Kidney epithelial cell (primary cell): ENCODE measurements at regions not wholly inside any gene's neighbourhood (a gene's known extent, or its start where the extent isn't known, plus 50 kb on each side); places are given as distances from the start of the nearest gene placed in this dataset.

Experiments used
- DNase-seq: peaks from one replicate; pipeline ENCODE4 v3.0.0-alpha.2; 2010; ENCODE audit warnings: low read depth
- H3K27me3 ChIP-seq: 2 replicates; pipeline ENCODE4 v1.6.0; 2011; ENCODE audit warnings: low read length; ENCODE audit not compliant: control insufficient read depth, insufficient read depth
- H3K36me3 ChIP-seq: 2 replicates; pipeline ENCODE4 v1.5.1; 2011; ENCODE audit warnings: low read length; ENCODE audit not compliant: control insufficient read depth, insufficient read depth
- H3K4me3 ChIP-seq: 2 replicates; pipeline ENCODE4 v1.5.1; 2011; ENCODE audit warnings: low read depth, mild to moderate bottlenecking, control low read depth, low read length
- CTCF ChIP-seq: IDR thresholded peaks from 2 replicates; pipeline ENCODE4 v1.5.1; 2011; ENCODE audit warnings: mild to moderate bottlenecking, moderate library complexity, low read length, control low read depth, inconsistent platforms; ENCODE audit not compliant: insufficient read depth, poor library complexity, severe bottlenecking

- Histone ChIP-seq H3K36me3 (no peaks in the 10 kb centered on the region), H3K27me3 (no peaks in the 10 kb centered on the region), H3K4me3 (no peak overlapping the region)
- DNase-seq: no peak
- TF ChIP-seq CTCF: no peak
Measured at GRCh38 chr9:105089874-105090273, 154.6 kb upstream of the SLC44A1 start.

GRCh38 chr9:105091004-105091640 is 153.3 kb upstream of the SLC44A1 start:
- TF ChIP-seq CTCF: no peak
- DNase-seq: no peak
- Histone ChIP-seq H3K36me3 (no peaks in the 10 kb centered on the region), H3K27me3 (no peaks in the 10 kb centered on the region), H3K4me3 (no peak overlapping the region)

GRCh38 chr9:105093685-105094084 is 150.8 kb upstream of the SLC44A1 start:
- Histone ChIP-seq H3K4me3 (no peak overlapping the region), H3K27me3 (no peaks in the 10 kb centered on the region), H3K36me3 (no peaks in the 10 kb centered on the region)
- DNase-seq: no peak
- TF ChIP-seq CTCF: no peak

- Histone ChIP-seq H3K4me3 (no peak overlapping the region), H3K36me3 (no peaks in the 10 kb centered on the region), H3K27me3 (no peaks in the 10 kb centered on the region)
- no peak for TF ChIP-seq CTCF
- no peak for DNase-seq
Measured at GRCh38 chr9:105098370-105098769, 146.1 kb upstream of the SLC44A1 start.

- Histone ChIP-seq H3K27me3 (no peaks in the 10 kb centered on the region), H3K36me3 (no peaks in the 10 kb centered on the region), H3K4me3 (no peak overlapping the region)
- no peak for TF ChIP-seq CTCF
- DNase-seq: no peak
Measured at GRCh38 chr9:105103776-105104175, 140.7 kb upstream of the SLC44A1 start.

GRCh38 chr9:105114318-105114717 is 130.1 kb upstream of the SLC44A1 start:
- DNase-seq: no peak
- no peaks in the 10 kb centered on the region for H3K36me3 ChIP-seq
- no peak overlapping the region for H3K4me3 ChIP-seq
- TF ChIP-seq CTCF: no peak
- H3K27me3 ChIP-seq: no peaks in the 10 kb centered on the region
